ENCODE measurements at regions not wholly inside any gene's neighbourhood (a gene's known extent, or its start where the extent isn't known, plus 50 kb on each side); places are given as distances from the start of the nearest gene placed in this dataset.
"Not testable (repeated sequence)": the region's sequence is repeated elsewhere in the genome, so short reads cannot be mapped to it uniquely, and the experiment has no call there.

- not testable (repeated sequence) for TF ChIP-seq BHLHE40 (IDR thresholded peaks at IDR 0.05; ENCODE audit: low read depth, low read length); CTCF (conservative IDR thresholded peaks at IDR 0.05; ENCODE audit: low read depth, low read length); SMC3 (IDR thresholded peaks at IDR 0.05; ENCODE audit: low read depth, low read length); RFX5 (IDR thresholded peaks at IDR 0.05; ENCODE audit: low read depth, low read length); POLR2A (IDR thresholded peaks at IDR 0.05; ENCODE audit: low read depth, low read length); RAD21 (IDR thresholded peaks at IDR 0.05; ENCODE audit: low read length)
Measured at GRCh38 chr12:54713876-54714275, 65.7 kb upstream of the DCD start.

Measured in IMR-90 (cell line).